GM18517 (cell line): ENCODE measurements at regions not wholly inside any gene's neighbourhood (a gene's known extent, or its start where the extent isn't known, plus 50 kb on each side); places are given as distances from the start of the nearest gene placed in this dataset.

Source experiments
- ATAC-seq: cut with Tn5 transposase; IDR thresholded peaks from one replicate; pipeline ENCODE4 v1.9.1; 2021; ENCODE audit warnings: mild to moderate bottlenecking, moderate library complexity; ENCODE audit not compliant: unreplicated experiment

- no peak for ATAC-seq
Measured at GRCh38 chr2:12795851-12796250, 79.1 kb downstream of the TRIB2 start.

GRCh38 chr2:12796657-12797056 lies 79.9 kb downstream of the TRIB2 start:
- ATAC-seq = no peak

GRCh38 chr2:12797815-12798214 lies 81.1 kb downstream of the TRIB2 start:
- ATAC-seq = no peak

- ATAC-seq = no peak
Measured at GRCh38 chr2:12803607-12804006, 86.9 kb downstream of the TRIB2 start.

GRCh38 chr2:12804091-12804856 lies 87.5 kb downstream of the TRIB2 start:
- no peak for ATAC-seq

GRCh38 chr2:12805033-12805432 lies 88.3 kb downstream of the TRIB2 start:
- ATAC-seq = no peak

GRCh38 chr2:12806549-12807242 lies 90.0 kb downstream of the TRIB2 start:
- no peak for ATAC-seq

- ATAC-seq = no peak
Measured at GRCh38 chr2:12807907-12808810, 91.4 kb downstream of the TRIB2 start.

GRCh38 chr2:12809526-12809925 lies 92.8 kb downstream of the TRIB2 start:
- ATAC-seq = no peak

GRCh38 chr2:12811916-12812315 lies 95.2 kb downstream of the TRIB2 start:
- ATAC-seq = no peak

GRCh38 chr2:12813166-12813565 lies 96.4 kb downstream of the TRIB2 start:
- ATAC-seq = no peak

GRCh38 chr2:12816379-12817306 lies 99.9 kb downstream of the TRIB2 start:
- ATAC-seq = no peak

- no peak for ATAC-seq
Measured at GRCh38 chr2:12817870-12818269, 101.1 kb downstream of the TRIB2 start.

- ATAC-seq = no peak
Measured at GRCh38 chr2:12818416-12819102, 101.8 kb downstream of the TRIB2 start.

- ATAC-seq = no peak
Measured at GRCh38 chr2:12819103-12819475, 102.4 kb downstream of the TRIB2 start.

- no peak for ATAC-seq
Measured at GRCh38 chr2:12819721-12820120, 103.0 kb downstream of the TRIB2 start.

GRCh38 chr2:12821656-12822055 lies 104.9 kb downstream of the TRIB2 start:
- no peak for ATAC-seq

- ATAC-seq = no peak
Measured at GRCh38 chr2:12824351-12824777, 107.6 kb downstream of the TRIB2 start.

GRCh38 chr2:12824778-12825379 lies 108.1 kb downstream of the TRIB2 start:
- no peak for ATAC-seq
